ENCODE measurements at regions not wholly inside any gene's neighbourhood (a gene's known extent, or its start where the extent isn't known, plus 50 kb on each side); places are given as distances from the start of the nearest gene placed in this dataset.

- DNase-seq = no peak
Measured at GRCh38 chr12:22740656-22741355, 115.8 kb downstream of the ETNK1 start.

GRCh38 chr12:22743700-22744099 lies 118.7 kb downstream of the ETNK1 start:
- no peak for DNase-seq

GRCh38 chr12:22744197-22744596 lies 119.2 kb downstream of the ETNK1 start:
- no peak for DNase-seq

GRCh38 chr12:22746720-22747119 lies 121.7 kb downstream of the ETNK1 start:
- DNase-seq = no peak

GRCh38 chr12:22755629-22756028 lies 130.7 kb downstream of the ETNK1 start:
- no peak for DNase-seq

GRCh38 chr12:22759769-22760674 lies 135.1 kb downstream of the ETNK1 start:
- no peak for DNase-seq

- DNase-seq = no peak
Measured at GRCh38 chr12:22765421-22766130, 140.6 kb downstream of the ETNK1 start.

GRCh38 chr12:22766911-22767420 lies 142.0 kb downstream of the ETNK1 start:
- no peak for DNase-seq

GRCh38 chr12:22781339-22781738 lies 156.4 kb downstream of the ETNK1 start:
- no peak for DNase-seq

GRCh38 chr12:22787557-22787956 lies 162.6 kb downstream of the ETNK1 start:
- no peak for DNase-seq

- DNase-seq = no peak
Measured at GRCh38 chr12:22788913-22789312, 163.9 kb downstream of the ETNK1 start.

GRCh38 chr12:22792138-22792537 lies 167.2 kb downstream of the ETNK1 start:
- no peak for DNase-seq

- no peak for DNase-seq
Measured at GRCh38 chr12:22794017-22794416, 169.0 kb downstream of the ETNK1 start.

GRCh38 chr12:22796941-22797630 lies 172.1 kb downstream of the ETNK1 start:
- no peak for DNase-seq

- no peak for DNase-seq
Measured at GRCh38 chr12:22797701-22798100, 172.7 kb downstream of the ETNK1 start.

- DNase-seq = no peak
Measured at GRCh38 chr12:22798116-22798515, 173.1 kb downstream of the ETNK1 start.

- no peak for DNase-seq
Measured at GRCh38 chr12:22799503-22799902, 174.5 kb downstream of the ETNK1 start.

- DNase-seq = no peak
Measured at GRCh38 chr12:22800332-22800731, 175.4 kb downstream of the ETNK1 start.

GRCh38 chr12:22802883-22803630 lies 178.1 kb downstream of the ETNK1 start:
- DNase-seq = no peak

GRCh38 chr12:22803725-22804124 lies 178.8 kb downstream of the ETNK1 start:
- DNase-seq = no peak

GRCh38 chr12:22808860-22809259 lies 183.9 kb downstream of the ETNK1 start:
- DNase-seq = no peak

- no peak for DNase-seq
Measured at GRCh38 chr12:22810036-22810435, 185.1 kb downstream of the ETNK1 start.
